ENCODE measurements at regions not wholly inside any gene's neighbourhood (a gene's known extent, or its start where the extent isn't known, plus 50 kb on each side); places are given as distances from the start of the nearest gene placed in this dataset.

GRCh38 chr2:226093364-226093763, 693.9 kb downstream of the NYAP2 start:
- TF ChIP-seq CTCF (IDR thresholded peaks at IDR 0.05) = no peak
- no peak for TF ChIP-seq TCF7L2 (IDR thresholded peaks at IDR 0.05; ENCODE audit: low read depth, low read length)
- TF ChIP-seq, protein P1, sequence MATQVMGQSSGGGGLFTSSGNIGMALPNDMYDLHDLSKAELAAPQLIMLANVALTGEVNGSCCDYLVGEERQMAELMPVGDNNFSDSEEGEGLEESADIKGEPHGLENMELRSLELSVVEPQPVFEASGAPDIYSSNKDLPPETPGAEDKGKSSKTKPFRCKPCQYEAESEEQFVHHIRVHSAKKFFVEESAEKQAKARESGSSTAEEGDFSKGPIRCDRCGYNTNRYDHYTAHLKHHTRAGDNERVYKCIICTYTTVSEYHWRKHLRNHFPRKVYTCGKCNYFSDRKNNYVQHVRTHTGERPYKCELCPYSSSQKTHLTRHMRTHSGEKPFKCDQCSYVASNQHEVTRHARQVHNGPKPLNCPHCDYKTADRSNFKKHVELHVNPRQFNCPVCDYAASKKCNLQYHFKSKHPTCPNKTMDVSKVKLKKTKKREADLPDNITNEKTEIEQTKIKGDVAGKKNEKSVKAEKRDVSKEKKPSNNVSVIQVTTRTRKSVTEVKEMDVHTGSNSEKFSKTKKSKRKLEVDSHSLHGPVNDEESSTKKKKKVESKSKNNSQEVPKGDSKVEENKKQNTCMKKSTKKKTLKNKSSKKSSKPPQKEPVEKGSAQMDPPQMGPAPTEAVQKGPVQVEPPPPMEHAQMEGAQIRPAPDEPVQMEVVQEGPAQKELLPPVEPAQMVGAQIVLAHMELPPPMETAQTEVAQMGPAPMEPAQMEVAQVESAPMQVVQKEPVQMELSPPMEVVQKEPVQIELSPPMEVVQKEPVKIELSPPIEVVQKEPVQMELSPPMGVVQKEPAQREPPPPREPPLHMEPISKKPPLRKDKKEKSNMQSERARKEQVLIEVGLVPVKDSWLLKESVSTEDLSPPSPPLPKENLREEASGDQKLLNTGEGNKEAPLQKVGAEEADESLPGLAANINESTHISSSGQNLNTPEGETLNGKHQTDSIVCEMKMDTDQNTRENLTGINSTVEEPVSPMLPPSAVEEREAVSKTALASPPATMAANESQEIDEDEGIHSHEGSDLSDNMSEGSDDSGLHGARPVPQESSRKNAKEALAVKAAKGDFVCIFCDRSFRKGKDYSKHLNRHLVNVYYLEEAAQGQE (IDR thresholded peaks at IDR 0.05; ENCODE audit: insufficient read depth in 1 of 2, low read depth in 2 of 2, low read length in 1 of 2) = no peak

Data from Panc1 (cell line).